ENCODE measurements at regions not wholly inside any gene's neighbourhood (a gene's known extent, or its start where the extent isn't known, plus 50 kb on each side); places are given as distances from the start of the nearest gene placed in this dataset.
"Not testable (repeated sequence)": the region's sequence is repeated elsewhere in the genome, so short reads cannot be mapped to it uniquely, and the experiment has no call there.

DNA sequence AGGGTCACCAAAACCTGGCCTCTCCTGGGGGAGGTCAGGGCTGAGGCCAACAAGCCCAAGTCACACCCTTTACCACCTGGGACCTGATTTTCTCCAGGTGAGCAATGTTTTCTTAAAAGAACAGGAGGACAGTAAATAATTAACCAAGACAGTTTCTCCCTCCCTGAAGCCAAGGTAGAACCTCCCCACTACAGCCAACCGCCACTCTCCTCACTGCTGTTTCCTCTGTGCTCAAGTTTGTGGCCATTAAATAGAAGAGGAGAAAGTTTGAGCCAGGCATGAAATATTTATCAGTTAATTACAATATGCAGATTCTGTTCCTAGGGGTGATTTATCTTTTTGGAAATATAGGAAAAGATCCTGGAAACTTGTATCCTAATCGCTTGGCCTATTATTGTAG, 150.6 kb upstream of the ANKRD20A1 start:
- not testable (repeated sequence) for DNase-seq

- not testable (repeated sequence) for DNase-seq
Observed at GRCh38 chr9:67711429-67711828, 147.3 kb upstream of the ANKRD20A1 start.

- DNase-seq: not testable (repeated sequence)
Observed at GRCh38 chr9:67711931-67712330, 146.8 kb upstream of the ANKRD20A1 start.

DNA sequence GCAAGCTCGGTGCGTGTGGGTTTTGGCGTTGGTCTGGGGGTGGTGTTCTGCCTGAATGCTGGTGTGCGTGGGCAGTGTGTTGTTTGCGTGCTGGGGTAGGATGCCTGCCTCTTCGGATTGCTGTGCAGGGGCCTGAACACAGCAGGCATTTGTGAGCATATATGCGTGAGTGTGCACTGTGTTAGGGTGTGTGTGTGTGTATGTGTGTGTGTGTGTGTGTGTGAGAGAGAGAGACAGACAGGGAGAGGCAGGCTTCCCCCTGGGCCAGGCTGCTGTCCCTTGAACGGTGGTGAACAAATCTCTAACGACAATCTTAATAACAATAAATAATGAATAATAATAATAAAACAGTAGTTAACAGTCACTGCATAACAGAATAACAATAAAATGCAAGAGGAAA, 145.8 kb upstream of the ANKRD20A1 start:
- DNase-seq: not testable (repeated sequence)

GRCh38 chr9:67717830-67718388, 140.8 kb upstream of the ANKRD20A1 start:
- DNase-seq: peak; percentile 34

- DNase-seq: not testable (repeated sequence)
Observed at GRCh38 chr9:67720491-67720890, 138.2 kb upstream of the ANKRD20A1 start.

- DNase-seq: not testable (repeated sequence)
Observed at GRCh38 chr9:67722460-67723090, 136.2 kb upstream of the ANKRD20A1 start.

DNA sequence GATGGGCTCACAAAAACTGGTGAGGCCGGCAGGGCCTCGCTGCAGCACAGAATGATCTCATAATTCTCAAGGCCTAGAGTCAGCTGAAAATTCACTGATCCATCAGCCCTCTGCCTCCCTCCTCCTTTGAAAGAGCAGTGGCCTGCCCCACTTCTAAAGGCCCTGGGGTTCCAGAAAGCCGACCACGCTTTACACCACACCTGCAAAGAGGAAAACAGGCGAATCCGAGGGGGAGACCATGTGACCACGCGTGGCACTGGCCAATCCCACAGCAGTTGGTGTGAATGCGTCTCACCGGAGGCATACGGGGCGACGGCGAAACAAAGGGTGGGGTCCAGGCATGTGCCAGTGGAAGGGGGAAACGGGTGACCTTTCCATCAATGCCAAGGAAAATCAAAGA, 135.5 kb upstream of the ANKRD20A1 start:
- DNase-seq: not testable (repeated sequence)

GRCh38 chr9:67724885-67725284, 133.8 kb upstream of the ANKRD20A1 start:
- not testable (repeated sequence) for DNase-seq

- DNase-seq: peak; percentile 33
Observed at GRCh38 chr9:67726213-67726988, 132.3 kb upstream of the ANKRD20A1 start.

DNA sequence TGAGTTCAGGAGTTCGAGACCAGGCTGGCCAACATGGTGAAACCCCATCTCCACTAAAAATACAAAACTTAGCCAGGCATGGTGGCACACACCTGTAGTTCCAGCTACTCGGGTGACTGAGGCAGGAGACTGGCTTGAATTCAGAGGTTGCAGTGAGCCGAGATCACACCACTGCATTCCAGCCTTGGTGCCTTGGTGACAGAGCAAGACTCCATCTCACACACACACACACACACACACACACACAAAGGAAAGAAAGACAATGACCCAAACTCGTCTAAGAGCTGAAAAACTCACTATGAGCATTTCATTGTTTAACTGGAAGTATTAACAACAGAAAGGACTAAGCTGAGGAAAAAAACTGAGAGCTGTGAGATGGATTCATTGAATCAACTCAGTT, 95.6 kb upstream of the ANKRD20A1 start:
- DNase-seq: not testable (repeated sequence)

DNA sequence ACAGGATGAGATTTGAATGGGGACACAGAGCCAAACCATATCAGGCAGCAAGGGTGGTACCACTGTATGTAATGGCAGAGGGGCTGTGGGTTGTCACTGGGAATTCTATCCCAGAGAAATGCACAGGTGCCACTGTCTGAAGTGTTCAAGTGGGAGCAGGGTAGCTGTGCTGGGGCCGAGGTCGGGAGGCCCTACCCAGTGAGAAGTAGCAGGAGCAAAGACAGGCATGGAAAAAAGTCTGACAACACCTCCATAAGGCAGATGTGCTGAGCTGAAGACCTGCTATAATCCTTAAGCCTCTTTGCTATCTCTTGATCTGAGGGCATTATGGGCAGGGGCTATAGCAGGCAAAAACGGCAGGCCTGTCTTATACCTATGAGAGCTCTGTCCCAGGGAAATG, 86.9 kb upstream of the ANKRD20A1 start:
- not testable (repeated sequence) for DNase-seq

GRCh38 chr9:67800170-67800569, 58.6 kb upstream of the ANKRD20A1 start:
- DNase-seq: not testable (repeated sequence)
